DOHH2 (cell line): ENCODE measurements at regions not wholly inside any gene's neighbourhood (a gene's known extent, or its start where the extent isn't known, plus 50 kb on each side); places are given as distances from the start of the nearest gene placed in this dataset.
"Not testable (repeated sequence)": the region's sequence is repeated elsewhere in the genome, so short reads cannot be mapped to it uniquely, and the experiment has no call there.

Experiments used
- CTCF ChIP-seq: fragments of 200-600 bp; sonication (generic); IDR thresholded peaks from one replicate; pipeline ENCODE4 v1.5.1; 2014; ENCODE audit warnings: antibody characterized with exemption, mild to moderate bottlenecking, low read depth, low read length; ENCODE audit not compliant: poor library complexity, severe bottlenecking
- EZH2phosphoT487 ChIP-seq: fragments of 200-600 bp; sonication (generic); IDR thresholded peaks from 2 replicates; pipeline ENCODE4 v1.6.1; 2017; ENCODE audit warnings: borderline replicate concordance, mild to moderate bottlenecking, antibody characterized with exemption, low read length, moderate library complexity, mixed read lengths

GRCh38 chr2:136312568-136312967 is 194.6 kb upstream of the CXCR4 start:
- TF ChIP-seq CTCF, EZH2phosphoT487: not testable (repeated sequence)
